ENCODE measurements at regions not wholly inside any gene's neighbourhood (a gene's known extent, or its start where the extent isn't known, plus 50 kb on each side); places are given as distances from the start of the nearest gene placed in this dataset.

- H3K4me1 ChIP-seq (replicated peaks in 1 of 4; ENCODE audit: control insufficient read depth in 3 of 4, insufficient read depth in 4 of 4, low read length in 3 of 4), result no peaks in the 10 kb centered on the region
- no peak overlapping the region for H3K18ac ChIP-seq (ENCODE audit: extremely low read depth, low read length)
- H4K8ac ChIP-seq (ENCODE audit: extremely low read depth, insufficient read depth, low read length), result no peak overlapping the region
- no peaks in the 10 kb centered on the region for H3K79me1 ChIP-seq (ENCODE audit: low read depth, low read length)
- FAIRE-seq, result no peak
- H4K20me1 ChIP-seq (replicated peaks in 1 of 2; ENCODE audit: control insufficient read depth in 1 of 2, insufficient read depth in 2 of 2, low read length in 2 of 2), result no peaks in the 10 kb centered on the region
- H3K56ac ChIP-seq (replicated peaks; ENCODE audit: insufficient read length, low read depth, low read length), result no peak overlapping the region
- H3K4ac ChIP-seq (replicated peaks; ENCODE audit: insufficient read length, low read depth, low read length), result no peak overlapping the region
- no peak overlapping the region for H2AFZ ChIP-seq (ENCODE audit: low read length)
- H3K9me3 ChIP-seq (ENCODE audit: insufficient read depth in 2 of 2, low read depth in 1 of 2, low read length in 1 of 2), result no peaks in the 10 kb centered on the region
- no peak overlapping the region for H3K4me3 ChIP-seq (ENCODE audit: extremely low read depth in 1 of 4, insufficient read depth in 2 of 4, low read depth in 3 of 4, low read length in 4 of 4)
- DNase-seq (ENCODE audit: low read depth in 1 of 2, low spot score in 2 of 2), result no peak
- no peak overlapping the region for H2AK5ac ChIP-seq (ENCODE audit: low read depth, low read length)
- no peak overlapping the region for H3K4me2 ChIP-seq (ENCODE audit: insufficient read depth in 1 of 2, low read depth in 2 of 2, low read length in 2 of 2)
- POLR2A ChIA-PET (ENCODE audit: partially characterized antibody), result no interaction called here
- no peaks in the 10 kb centered on the region for H3K27me3 ChIP-seq (replicated peaks in 1 of 4; ENCODE audit: control insufficient read depth in 3 of 4, extremely low read depth in 1 of 4, insufficient read depth in 3 of 4, low read length in 3 of 4)
- H4K91ac ChIP-seq (replicated peaks; ENCODE audit: insufficient read length, low read length), result no peak overlapping the region
- H3K23me2 ChIP-seq (ENCODE audit: low read depth, low read length), result no peaks in the 10 kb centered on the region
- H3K23ac ChIP-seq (ENCODE audit: insufficient read length), result no peak overlapping the region
- H2BK15ac ChIP-seq (ENCODE audit: low read length), result no peak overlapping the region
- H2BK20ac ChIP-seq (ENCODE audit: low read length), result no peak overlapping the region
- no peak overlapping the region for H3K27ac ChIP-seq (ENCODE audit: low read depth, low read length)
- no peak overlapping the region for H4K5ac ChIP-seq (ENCODE audit: insufficient read length, low read depth, low read length)
- 81% methylated on average over 9 of the region's 9 CpGs; no CpG with 5 or more reads in 1 of the 2 experiments for WGBS, 2 experiments (ENCODE audit: extremely low coverage in 1 of 2, insufficient coverage in 1 of 2, insufficient read length in 1 of 2, insufficient replicate concordance in 2 of 2, low coverage in 1 of 2, low lambda C conversion rate in 2 of 2, missing lambda C conversion rate in 1 of 2)
- H2BK120ac ChIP-seq (replicated peaks; ENCODE audit: low read depth, low read length), result no peak overlapping the region
- H3K79me2 ChIP-seq (ENCODE audit: control insufficient read depth in 1 of 2, insufficient read depth in 2 of 2, low read length in 2 of 2), result no peaks in the 10 kb centered on the region
- H3K9ac ChIP-seq (replicated peaks in 1 of 4; ENCODE audit: extremely low read depth in 1 of 4, low read depth in 3 of 4, low read length in 3 of 4), result no peak overlapping the region
- H3K14ac ChIP-seq (ENCODE audit: insufficient read length), result no peak overlapping the region
- no peaks in the 10 kb centered on the region for H3K36me3 ChIP-seq (ENCODE audit: control insufficient read depth in 2 of 4, insufficient read depth in 4 of 4, low read length in 3 of 4)
- H2BK12ac ChIP-seq (ENCODE audit: low read depth, low read length), result no peak overlapping the region
- CTCF ChIA-PET (ENCODE audit: partially characterized antibody), result interaction anchor here (0.6 to 4.7 kb wide), 10 partner anchors 9 to 543 kb away, joined by 3 to 47 read pairs (median 4); no protein-coding TSS in a partner anchor
- H2BK5ac ChIP-seq (ENCODE audit: low read depth, low read length), result no peak overlapping the region
- TF ChIP-seq RBBP5 (IDR thresholded peaks at IDR 0.05; ENCODE audit: borderline replicate concordance, low read depth, low read length), result no peak
- TF ChIP-seq TBP (IDR thresholded peaks at IDR 0.05; ENCODE audit: low read depth, low read length), result no peak
- TF ChIP-seq RFX5 (IDR thresholded peaks at IDR 0.05; ENCODE audit: borderline replicate concordance, low read depth, low read length), result no peak
- no peak for TF ChIP-seq TCF12 (IDR thresholded peaks at IDR 0.05; ENCODE audit: low read depth, low read length)
- TF ChIP-seq GABPA (IDR thresholded peaks at IDR 0.05; ENCODE audit: borderline replicate concordance, insufficient read depth, low read length), result no peak
- no peak for TF ChIP-seq SIN3A (conservative IDR thresholded peaks at IDR 0.05 in 1 of 2, IDR thresholded peaks at IDR 0.05 in 1 of 2; ENCODE audit: low read depth in 1 of 2, low read length in 2 of 2)
- no peak for TF ChIP-seq SUZ12 (IDR thresholded peaks at IDR 0.05; ENCODE audit: low read length)
- TF ChIP-seq, protein P1, sequence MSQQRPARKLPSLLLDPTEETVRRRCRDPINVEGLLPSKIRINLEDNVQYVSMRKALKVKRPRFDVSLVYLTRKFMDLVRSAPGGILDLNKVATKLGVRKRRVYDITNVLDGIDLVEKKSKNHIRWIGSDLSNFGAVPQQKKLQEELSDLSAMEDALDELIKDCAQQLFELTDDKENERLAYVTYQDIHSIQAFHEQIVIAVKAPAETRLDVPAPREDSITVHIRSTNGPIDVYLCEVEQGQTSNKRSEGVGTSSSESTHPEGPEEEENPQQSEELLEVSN (IDR thresholded peaks at IDR 0.05), result no peak
- no peak for TF ChIP-seq JUND (IDR thresholded peaks at IDR 0.05; ENCODE audit: low read length)
- no peak for TF ChIP-seq JUN (IDR thresholded peaks at IDR 0.05; ENCODE audit: low read depth, low read length)
- no peak for TF ChIP-seq SIX5 (IDR thresholded peaks at IDR 0.05; ENCODE audit: low read depth, low read length)
- TF ChIP-seq NANOG (IDR thresholded peaks at IDR 0.05; ENCODE audit: insufficient read depth, low read depth, low read length, poor library complexity, severe bottlenecking), result no peak
These were observed 218.9 kb upstream of the CDKN3 start for GRCh38 chr14:54177641-54178621.
